ENCODE measurements at regions not wholly inside any gene's neighbourhood (a gene's known extent, or its start where the extent isn't known, plus 50 kb on each side); places are given as distances from the start of the nearest gene placed in this dataset.

DNA sequence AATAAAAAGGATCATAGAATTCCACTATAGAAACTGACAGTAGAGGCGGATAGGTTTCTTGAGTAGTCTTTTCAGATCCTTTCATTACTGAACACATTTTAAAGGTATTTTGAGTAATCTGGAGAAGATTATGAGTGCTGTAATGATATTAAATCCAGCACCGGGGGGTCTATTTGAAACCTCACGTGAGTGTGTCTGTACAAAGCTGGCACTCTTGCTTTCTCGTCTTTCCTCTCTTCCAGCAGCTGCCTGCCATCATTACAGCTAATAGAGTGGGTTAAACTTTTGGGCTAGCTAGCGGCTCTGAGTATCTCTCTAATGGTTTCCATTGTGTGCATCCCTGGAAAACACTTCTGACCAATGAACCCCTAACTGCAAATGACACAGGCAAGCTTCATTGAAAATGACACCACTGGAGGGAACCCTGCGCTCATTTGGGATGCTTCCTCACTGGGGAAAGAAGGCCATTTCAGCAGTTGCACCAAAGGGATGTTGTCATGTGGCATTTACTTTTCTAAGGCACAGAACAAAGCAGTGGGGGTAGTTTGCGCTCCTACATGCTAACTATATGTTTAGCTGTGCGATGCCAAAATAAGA, 101.0 kb downstream of the HRH4 start:
- no peaks in the 10 kb centered on the region for H3K23me2 ChIP-seq (ENCODE audit: low read depth, low read length)
- no peaks in the 10 kb centered on the region for H3K79me2 ChIP-seq (ENCODE audit: control insufficient read depth in 1 of 2, insufficient read depth in 2 of 2, low read length in 2 of 2)
- H2BK12ac ChIP-seq (ENCODE audit: low read depth, low read length): no peak overlapping the region
- H3K14ac ChIP-seq (ENCODE audit: insufficient read length): no peak overlapping the region
- 86% methylated on average over 8 of the region's 8 CpGs; no CpG with 5 or more reads in 1 of the 2 experiments for WGBS, 2 experiments (ENCODE audit: extremely low coverage in 1 of 2, insufficient coverage in 1 of 2, insufficient read length in 1 of 2, insufficient replicate concordance in 2 of 2, low coverage in 1 of 2, low lambda C conversion rate in 2 of 2, missing lambda C conversion rate in 1 of 2)
- H4K20me1 ChIP-seq (replicated peaks in 1 of 2; ENCODE audit: control insufficient read depth in 1 of 2, insufficient read depth in 2 of 2, low read length in 2 of 2): no peaks in the 10 kb centered on the region
- no peak overlapping the region for H3K27ac ChIP-seq (ENCODE audit: low read depth, low read length)
- no peaks in the 10 kb centered on the region for H3K9me3 ChIP-seq (ENCODE audit: insufficient read depth in 2 of 2, low read depth in 1 of 2, low read length in 1 of 2)
- peaks cover 0 to 14% (median 6%) of the 10 kb centered on the region in 4 experiments; a peak in 5 of 7 replicates for H3K4me1 ChIP-seq (replicated peaks in 1 of 4; ENCODE audit: control insufficient read depth in 3 of 4, insufficient read depth in 4 of 4, low read length in 3 of 4)
- TF ChIP-seq MAFK (IDR thresholded peaks at IDR 0.05; ENCODE audit: low read depth, low read length) (no peak), HDAC6 (IDR thresholded peaks at IDR 0.05; ENCODE audit: low read depth, low read length) (no peak), BACH1 (IDR thresholded peaks at IDR 0.05; ENCODE audit: low read length) (no peak), RAD21 (IDR thresholded peaks at IDR 0.05 in 1 of 2, conservative IDR thresholded peaks at IDR 0.05 in 1 of 2; ENCODE audit: low read depth in 2 of 2, low read length in 2 of 2) (peak; percentile 19 to 34; a peak in 2 of 4 replicates), EP300 (IDR thresholded peaks at IDR 0.05; ENCODE audit: borderline replicate concordance in 1 of 2, low read depth in 2 of 2, low read length in 2 of 2) (no peak)
- no peak overlapping the region for H3K4ac ChIP-seq (replicated peaks; ENCODE audit: insufficient read length, low read depth, low read length)
- H3K9ac ChIP-seq (replicated peaks in 1 of 4; ENCODE audit: extremely low read depth in 1 of 4, low read depth in 3 of 4, low read length in 3 of 4): no peak overlapping the region
- H4K5ac ChIP-seq (ENCODE audit: insufficient read length, low read depth, low read length): no peak overlapping the region
- H3K27me3 ChIP-seq (replicated peaks in 1 of 4; ENCODE audit: control insufficient read depth in 3 of 4, extremely low read depth in 1 of 4, insufficient read depth in 3 of 4, low read length in 3 of 4): no peaks in the 10 kb centered on the region
- no peak overlapping the region for H2BK20ac ChIP-seq (ENCODE audit: low read length)
- no peak overlapping the region for H4K8ac ChIP-seq (ENCODE audit: extremely low read depth, insufficient read depth, low read length)
- H2BK120ac ChIP-seq (replicated peaks; ENCODE audit: low read depth, low read length): no peak overlapping the region
- H3K4me3 ChIP-seq (ENCODE audit: extremely low read depth in 1 of 4, insufficient read depth in 2 of 4, low read depth in 3 of 4, low read length in 4 of 4): no peak overlapping the region
- H3K36me3 ChIP-seq (ENCODE audit: control insufficient read depth in 2 of 4, insufficient read depth in 4 of 4, low read length in 3 of 4): no peaks in the 10 kb centered on the region
- ChIA-PET POLR2A (ENCODE audit: partially characterized antibody) (no interaction called here), CTCF (ENCODE audit: partially characterized antibody) (interaction anchor here (0.9 to 1.8 kb wide), 3 partner anchors 14 to 165 kb away, joined by 4 read pairs; no protein-coding TSS in a partner anchor)
- no peak overlapping the region for H4K91ac ChIP-seq (replicated peaks; ENCODE audit: insufficient read length, low read length)
- DNase-seq (ENCODE audit: low read depth in 1 of 2, low spot score in 2 of 2) (no peak), FAIRE-seq (no peak)
- no peaks in the 10 kb centered on the region for H3K79me1 ChIP-seq (ENCODE audit: low read depth, low read length)
- H3K4me2 ChIP-seq (ENCODE audit: insufficient read depth in 1 of 2, low read depth in 2 of 2, low read length in 2 of 2): peak overlapping the region in 1 of 2 experiments; percentile 47; a peak in 1 of 4 replicates
- H2AK5ac ChIP-seq (ENCODE audit: low read depth, low read length): no peak overlapping the region
- H2AFZ ChIP-seq (ENCODE audit: low read length): no peak overlapping the region
- no peak overlapping the region for H2BK15ac ChIP-seq (ENCODE audit: low read length)
- H3K18ac ChIP-seq (ENCODE audit: extremely low read depth, low read length): no peak overlapping the region
- no peak overlapping the region for H3K23ac ChIP-seq (ENCODE audit: insufficient read length)
- H3K56ac ChIP-seq (replicated peaks; ENCODE audit: insufficient read length, low read depth, low read length): no peak overlapping the region
- H2BK5ac ChIP-seq (ENCODE audit: low read depth, low read length): no peak overlapping the region
